ENCODE measurements at regions not wholly inside any gene's neighbourhood (a gene's known extent, or its start where the extent isn't known, plus 50 kb on each side); places are given as distances from the start of the nearest gene placed in this dataset.

DNA sequence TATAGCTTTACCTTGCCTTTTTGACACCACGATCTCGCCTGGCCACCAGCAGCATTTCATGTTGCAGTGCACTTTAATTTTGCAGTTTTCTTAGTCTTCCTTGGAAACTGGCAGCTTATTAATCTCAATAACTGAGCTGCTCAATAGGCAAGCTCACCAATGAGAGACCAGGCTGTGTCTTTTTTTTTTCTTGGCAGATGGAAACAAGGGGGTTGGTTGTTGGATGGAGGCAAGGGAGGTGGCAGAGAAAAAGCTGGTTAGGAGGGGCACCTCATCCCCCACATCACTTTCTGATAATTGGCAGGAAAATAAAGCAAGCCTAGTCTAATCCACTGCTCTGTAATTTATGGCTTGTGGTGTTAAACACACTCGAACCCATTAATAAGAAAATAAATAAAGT, 324.5 kb upstream of the WWC1 start:
- Histone ChIP-seq H3K27me3 (no peaks in the 10 kb centered on the region), H3K4me1 (no peaks in the 10 kb centered on the region)

DNA sequence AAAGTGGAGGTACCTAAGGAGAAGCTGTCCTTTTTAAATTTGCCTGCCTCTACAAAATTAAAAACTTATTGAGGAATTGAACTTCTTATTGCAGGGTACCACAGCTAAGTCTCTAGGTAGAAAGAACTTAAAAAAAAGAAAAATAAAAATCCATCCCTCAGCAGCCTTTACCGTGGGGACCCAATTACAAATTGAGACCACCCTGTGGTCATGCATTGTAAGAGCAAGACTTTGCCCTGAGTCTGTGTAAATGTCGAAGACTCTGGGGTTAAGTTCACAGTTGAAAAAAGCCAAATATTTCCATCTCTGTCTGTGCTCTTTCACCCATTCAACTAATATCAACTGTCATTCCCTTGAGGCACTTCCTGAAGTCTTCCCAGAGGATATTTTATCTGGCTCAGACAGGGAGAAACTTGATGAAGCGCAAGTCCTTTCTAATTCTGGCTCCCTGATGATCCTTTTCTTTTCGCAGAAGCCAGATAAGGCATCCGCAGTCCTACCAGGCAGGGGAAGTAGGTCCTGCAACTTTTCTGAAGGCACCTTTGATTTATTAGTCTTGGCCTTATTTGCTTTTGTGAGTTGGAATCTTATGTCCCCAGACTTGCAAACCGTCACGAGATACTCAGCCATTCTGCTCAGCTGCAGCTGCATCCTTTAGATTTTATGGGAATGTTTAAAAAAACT, 323.8 kb upstream of the WWC1 start:
- intact Hi-C loops (cut with DNase I; ENCODE audit: low total_unique reads) = no loop called here
- no peak for TF ChIP-seq POLR2A (IDR thresholded peaks at IDR 0.05)
- in situ Hi-C loops (cut with MboI; ENCODE audit: low pct_ligation_motif_present in 1 of 4, low pct_unique_long_range_greater_than_20kb in 1 of 4, low sequenced_read_pairs in 3 of 4) = no loop called here
- Histone ChIP-seq H3K4me1 (no peaks in the 10 kb centered on the region), H3K9me3 (no peaks in the 10 kb centered on the region), H3K27me3 (no peaks in the 10 kb centered on the region), H3K36me3 (no peaks in the 10 kb centered on the region), H3K27ac (no peak overlapping the region), H3K4me3 (no peak overlapping the region)
- 40% methylated on average over 6 to 7 of the region's 7 CpGs for WGBS, 2 donors (ENCODE audit: low coverage in 1 of 2)
- no peak for DNase-seq

More for the DNA sequence above, 324.5 kb upstream of the WWC1 start:
- H3K36me3 ChIP-seq = no peaks in the 10 kb centered on the region
- no peaks in the 10 kb centered on the region for H3K9me3 ChIP-seq
- WGBS, 2 donors (ENCODE audit: low coverage in 1 of 2) = 62 to 79% methylated on average over 3 of the region's 3 CpGs
- H3K27ac ChIP-seq = no peak overlapping the region
- no peak for DNase-seq
- intact Hi-C loops (cut with DNase I; ENCODE audit: low total_unique reads) = no loop called here
- TF ChIP-seq, protein P1, sequence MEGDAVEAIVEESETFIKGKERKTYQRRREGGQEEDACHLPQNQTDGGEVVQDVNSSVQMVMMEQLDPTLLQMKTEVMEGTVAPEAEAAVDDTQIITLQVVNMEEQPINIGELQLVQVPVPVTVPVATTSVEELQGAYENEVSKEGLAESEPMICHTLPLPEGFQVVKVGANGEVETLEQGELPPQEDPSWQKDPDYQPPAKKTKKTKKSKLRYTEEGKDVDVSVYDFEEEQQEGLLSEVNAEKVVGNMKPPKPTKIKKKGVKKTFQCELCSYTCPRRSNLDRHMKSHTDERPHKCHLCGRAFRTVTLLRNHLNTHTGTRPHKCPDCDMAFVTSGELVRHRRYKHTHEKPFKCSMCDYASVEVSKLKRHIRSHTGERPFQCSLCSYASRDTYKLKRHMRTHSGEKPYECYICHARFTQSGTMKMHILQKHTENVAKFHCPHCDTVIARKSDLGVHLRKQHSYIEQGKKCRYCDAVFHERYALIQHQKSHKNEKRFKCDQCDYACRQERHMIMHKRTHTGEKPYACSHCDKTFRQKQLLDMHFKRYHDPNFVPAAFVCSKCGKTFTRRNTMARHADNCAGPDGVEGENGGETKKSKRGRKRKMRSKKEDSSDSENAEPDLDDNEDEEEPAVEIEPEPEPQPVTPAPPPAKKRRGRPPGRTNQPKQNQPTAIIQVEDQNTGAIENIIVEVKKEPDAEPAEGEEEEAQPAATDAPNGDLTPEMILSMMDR (IDR thresholded peaks at IDR 0.05) = no peak
- TF ChIP-seq POLR2A (IDR thresholded peaks at IDR 0.05) = no peak
- TF ChIP-seq EP300 (IDR thresholded peaks at IDR 0.05; ENCODE audit: low read depth) = no peak
- TF ChIP-seq POLR2AphosphoS5 (IDR thresholded peaks at IDR 0.05) = no peak
- no peak overlapping the region for H3K4me3 ChIP-seq
- in situ Hi-C loops (cut with MboI; ENCODE audit: low pct_ligation_motif_present in 1 of 4, low pct_unique_long_range_greater_than_20kb in 1 of 4, low sequenced_read_pairs in 3 of 4) = no loop called here

DNA sequence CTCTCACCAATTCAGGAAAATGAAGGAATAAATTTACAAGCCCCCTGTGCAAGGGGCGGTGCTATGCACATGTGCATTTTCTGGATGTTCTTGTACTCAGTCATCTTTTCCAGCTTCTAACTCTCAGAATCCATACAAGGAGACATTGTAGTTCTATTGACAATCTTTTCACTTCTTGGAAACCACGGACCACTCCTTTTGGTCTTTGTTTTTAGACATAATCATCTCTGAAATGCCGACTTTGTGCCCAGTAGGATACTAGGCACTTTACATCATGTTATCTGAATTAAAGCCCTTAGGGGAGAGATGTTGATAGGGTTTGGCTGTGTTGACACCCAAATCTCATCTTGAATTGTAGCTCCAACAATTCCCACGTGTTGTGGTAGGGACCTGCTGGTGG, 322.6 kb upstream of the WWC1 start:
- Histone ChIP-seq H3K27me3 (no peaks in the 10 kb centered on the region), H3K9me3 (no peaks in the 10 kb centered on the region), H3K4me3 (no peak overlapping the region), H3K4me1 (no peaks in the 10 kb centered on the region), H3K36me3 (no peaks in the 10 kb centered on the region), H3K27ac (no peak overlapping the region)
- WGBS, 2 donors (ENCODE audit: low coverage in 1 of 2) = 49 to 76% methylated on average over 3 to 4 of the region's 4 CpGs
- TF ChIP-seq EP300 (IDR thresholded peaks at IDR 0.05; ENCODE audit: low read depth) = no peak
- DNase-seq = no peak
- intact Hi-C loops (cut with DNase I; ENCODE audit: low total_unique reads) (no loop called here), in situ Hi-C loops (cut with MboI; ENCODE audit: low pct_ligation_motif_present in 1 of 4, low pct_unique_long_range_greater_than_20kb in 1 of 4, low sequenced_read_pairs in 3 of 4) (no loop called here)

DNA sequence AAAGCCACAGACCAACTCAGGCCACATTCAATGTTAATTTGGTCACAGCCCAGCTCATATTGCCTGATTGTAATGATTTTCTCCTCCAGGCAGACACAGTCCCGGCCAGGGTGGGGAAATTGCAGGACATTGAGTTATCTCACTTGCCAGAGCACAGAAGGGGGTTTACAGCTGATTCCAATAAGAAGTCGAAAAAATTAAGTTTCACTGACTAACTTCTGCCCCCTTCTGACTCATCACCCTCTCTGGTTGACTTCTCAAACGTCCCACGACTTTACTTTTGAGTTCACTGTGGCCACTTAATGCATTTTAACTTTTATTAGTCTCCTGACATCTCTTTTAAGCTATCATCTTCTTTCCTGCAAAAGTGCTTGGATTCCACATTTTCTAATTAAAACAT, 321.4 kb upstream of the WWC1 start:
- Histone ChIP-seq H3K4me1 (no peaks in the 10 kb centered on the region), H3K9me3 (no peaks in the 10 kb centered on the region), H3K4me3 (no peak overlapping the region), H3K27ac (no peak overlapping the region), H3K36me3 (no peaks in the 10 kb centered on the region), H3K27me3 (no peaks in the 10 kb centered on the region)
- in situ Hi-C loops (cut with MboI; ENCODE audit: low pct_ligation_motif_present in 1 of 4, low pct_unique_long_range_greater_than_20kb in 1 of 4, low sequenced_read_pairs in 3 of 4) (no loop called here), intact Hi-C loops (cut with DNase I; ENCODE audit: low total_unique reads) (no loop called here)
- DNase-seq = no peak
- 60 to 62% methylated on average over 3 to 4 of the region's 4 CpGs for WGBS, 2 donors (ENCODE audit: low coverage in 1 of 2)
- no peak for TF ChIP-seq POLR2A (IDR thresholded peaks at IDR 0.05)
- TF ChIP-seq, protein P1 (IDR thresholded peaks at IDR 0.05) = no peak
- TF ChIP-seq POLR2AphosphoS5 (IDR thresholded peaks at IDR 0.05) = no peak
- no peak for TF ChIP-seq EP300 (IDR thresholded peaks at IDR 0.05; ENCODE audit: low read depth)

DNA sequence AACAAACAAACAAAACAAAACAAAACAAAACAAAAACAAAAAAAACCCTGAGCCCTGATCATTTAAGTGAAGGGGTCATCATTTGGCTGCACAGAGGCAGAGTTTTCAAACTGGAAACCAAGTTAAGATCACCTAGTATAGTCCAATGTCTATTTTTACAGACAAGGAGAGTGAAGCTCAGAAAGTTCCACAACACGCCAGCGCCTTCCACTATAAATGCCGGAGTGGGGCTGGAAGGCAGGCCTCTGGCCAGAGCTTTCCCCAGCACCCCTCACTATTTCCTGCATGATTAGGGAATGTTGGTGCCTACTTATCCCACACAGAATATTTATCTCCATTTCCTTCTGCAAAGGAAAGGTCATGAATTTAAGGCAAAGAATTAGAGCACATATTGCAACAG, 319.7 kb upstream of the WWC1 start:
- no peaks in the 10 kb centered on the region for H3K4me1 ChIP-seq
- H3K36me3 ChIP-seq = no peaks in the 10 kb centered on the region
- no peak for DNase-seq
- TF ChIP-seq POLR2A (IDR thresholded peaks at IDR 0.05) (no peak), POLR2AphosphoS5 (IDR thresholded peaks at IDR 0.05) (no peak), EP300 (IDR thresholded peaks at IDR 0.05; ENCODE audit: low read depth) (no peak)
- TF ChIP-seq, protein P1 (IDR thresholded peaks at IDR 0.05) = no peak
- in situ Hi-C loops (cut with MboI; ENCODE audit: low pct_ligation_motif_present in 1 of 4, low pct_unique_long_range_greater_than_20kb in 1 of 4, low sequenced_read_pairs in 3 of 4) (no loop called here), intact Hi-C loops (cut with DNase I; ENCODE audit: low total_unique reads) (no loop called here)
- H3K9me3 ChIP-seq = no peaks in the 10 kb centered on the region
- 92 to 100% methylated on average over 2 to 3 of the region's 3 CpGs for WGBS, 2 donors (ENCODE audit: low coverage in 1 of 2)
- H3K27me3 ChIP-seq = no peaks in the 10 kb centered on the region
- no peak overlapping the region for H3K4me3 ChIP-seq
- no peak overlapping the region for H3K27ac ChIP-seq

All from transverse colon (tissue), 4 donors.